HG02981 (cell line): ENCODE measurements at regions not wholly inside any gene's neighbourhood (a gene's known extent, or its start where the extent isn't known, plus 50 kb on each side); places are given as distances from the start of the nearest gene placed in this dataset.
A peak's percentile ranks its signal among the peaks of the same experiment; 100 is the strongest.

Source experiments
- ATAC-seq: cut with Tn5 transposase; IDR thresholded peaks from one replicate; pipeline ENCODE4 v1.9.1; 2021; ENCODE audit warnings: mild to moderate bottlenecking, moderate library complexity; ENCODE audit not compliant: unreplicated experiment

GRCh38 chr5:8314965-8315364 is 446.0 kb downstream of the MTRR start:
- ATAC-seq: no peak

GRCh38 chr5:8316608-8317280 is 447.8 kb downstream of the MTRR start:
- ATAC-seq: no peak

- ATAC-seq: no peak
Measured at GRCh38 chr5:8317335-8317734, 448.4 kb downstream of the MTRR start.

- no peak for ATAC-seq
Measured at GRCh38 chr5:8320244-8320643, 451.3 kb downstream of the MTRR start.

- ATAC-seq: no peak
Measured at GRCh38 chr5:8321272-8321671, 452.3 kb downstream of the MTRR start.

GRCh38 chr5:8322484-8322883 is 453.5 kb downstream of the MTRR start:
- ATAC-seq: no peak

GRCh38 chr5:8327016-8327415 is 458.1 kb downstream of the MTRR start:
- ATAC-seq: no peak

- ATAC-seq: no peak
Measured at GRCh38 chr5:8329773-8330172, 460.8 kb downstream of the MTRR start.

GRCh38 chr5:8332666-8333445 is 463.9 kb downstream of the MTRR start:
- ATAC-seq: no peak

- ATAC-seq: no peak
Measured at GRCh38 chr5:8333485-8333884, 464.5 kb downstream of the MTRR start.

- no peak for ATAC-seq
Measured at GRCh38 chr5:8333977-8334376, 465.0 kb downstream of the MTRR start.

- no peak for ATAC-seq
Measured at GRCh38 chr5:8340261-8340660, 471.3 kb downstream of the MTRR start.

GRCh38 chr5:8340739-8341344 is 471.9 kb downstream of the MTRR start:
- no peak for ATAC-seq

GRCh38 chr5:8341406-8341805 is 472.5 kb downstream of the MTRR start:
- no peak for ATAC-seq

- no peak for ATAC-seq
Measured at GRCh38 chr5:8347984-8348383, 479.0 kb downstream of the MTRR start.

GRCh38 chr5:8349855-8350254 is 480.9 kb downstream of the MTRR start:
- ATAC-seq: peak; percentile 96

GRCh38 chr5:8350644-8351339 is 481.8 kb downstream of the MTRR start:
- no peak for ATAC-seq

- no peak for ATAC-seq
Measured at GRCh38 chr5:8355981-8356380, 487.0 kb downstream of the MTRR start.

- no peak for ATAC-seq
Measured at GRCh38 chr5:8360012-8360411, 491.1 kb downstream of the MTRR start.

GRCh38 chr5:8362495-8362894 is 493.5 kb downstream of the MTRR start:
- ATAC-seq: no peak

- no peak for ATAC-seq
Measured at GRCh38 chr5:8363138-8363537, 494.2 kb downstream of the MTRR start.

- no peak for ATAC-seq
Measured at GRCh38 chr5:8366266-8366665, 497.3 kb downstream of the MTRR start.
